ENCODE measurements at regions not wholly inside any gene's neighbourhood (a gene's known extent, or its start where the extent isn't known, plus 50 kb on each side); places are given as distances from the start of the nearest gene placed in this dataset.

- DNase-seq, result no peak
- H3K4me3 Mint-ChIP-seq, result no peak overlapping the region
- H3K4me1 Mint-ChIP-seq, result no peaks in the 10 kb centered on the region
- peaks cover 21% of the 10 kb centered on the region for H3K36me3 Mint-ChIP-seq (ENCODE audit: low read depth)
- peaks cover 33% of the 10 kb centered on the region for H3K9me3 Mint-ChIP-seq
- no peak for TF ChIP-seq CTCF (IDR thresholded peaks at IDR 0.05)
- no peaks in the 10 kb centered on the region for H3K27me3 Mint-ChIP-seq (ENCODE audit: low read depth, poor library complexity)
- no peak overlapping the region for H3K27ac Mint-ChIP-seq
These were observed 141.1 kb downstream of the SLC15A5 start for GRCh38 chr12:16136219-16136988.

- H3K27ac Mint-ChIP-seq, result no peak overlapping the region
- TF ChIP-seq CTCF (IDR thresholded peaks at IDR 0.05), result no peak
- peaks cover 3% of the 10 kb centered on the region for H3K27me3 Mint-ChIP-seq (ENCODE audit: low read depth, poor library complexity)
- no peak overlapping the region for H3K4me3 Mint-ChIP-seq
- H3K9me3 Mint-ChIP-seq, result peaks cover 42% of the 10 kb centered on the region
- no peaks in the 10 kb centered on the region for H3K4me1 Mint-ChIP-seq
- peaks cover 22% of the 10 kb centered on the region for H3K36me3 Mint-ChIP-seq (ENCODE audit: low read depth)
- DNase-seq, result no peak
These were observed 142.2 kb downstream of the SLC15A5 start for GRCh38 chr12:16135323-16135722.

- Mint-ChIP-seq H3K27me3 (ENCODE audit: low read depth, poor library complexity) (peaks cover 6% of the 10 kb centered on the region), H3K9me3 (peaks cover 61% of the 10 kb centered on the region), H3K36me3 (ENCODE audit: low read depth) (peaks cover 32% of the 10 kb centered on the region), H3K4me3 (no peak overlapping the region), H3K27ac (no peak overlapping the region), H3K4me1 (no peaks in the 10 kb centered on the region)
- DNase-seq, result no peak
- TF ChIP-seq CTCF (IDR thresholded peaks at IDR 0.05), result no peak
These were observed 147.1 kb downstream of the SLC15A5 start for GRCh38 chr12:16130343-16130742.

GRCh38 chr12:16121953-16122352 lies 155.5 kb downstream of the SLC15A5 start:
- no peak for DNase-seq
- peaks cover 7% of the 10 kb centered on the region for H3K9me3 Mint-ChIP-seq
- peaks cover 4% of the 10 kb centered on the region for H3K36me3 Mint-ChIP-seq (ENCODE audit: low read depth)

GRCh38 chr12:16119618-16120415 lies 157.7 kb downstream of the SLC15A5 start:
- H3K36me3 Mint-ChIP-seq (ENCODE audit: low read depth), result no peaks in the 10 kb centered on the region

More at GRCh38 chr12:16121953-16122352, 155.5 kb downstream of the SLC15A5 start:
- H3K27ac Mint-ChIP-seq, result no peak overlapping the region
- no peak overlapping the region for H3K4me3 Mint-ChIP-seq
- H3K4me1 Mint-ChIP-seq, result peaks cover 40% of the 10 kb centered on the region
- no peak for TF ChIP-seq CTCF (IDR thresholded peaks at IDR 0.05)
- peaks cover 3% of the 10 kb centered on the region for H3K27me3 Mint-ChIP-seq (ENCODE audit: low read depth, poor library complexity)

More at GRCh38 chr12:16119618-16120415, 157.7 kb downstream of the SLC15A5 start:
- no peak for TF ChIP-seq CTCF (IDR thresholded peaks at IDR 0.05)
- Mint-ChIP-seq H3K27ac (peak overlapping the region; percentile 26), H3K4me3 (no peak overlapping the region), H3K4me1 (peaks cover 41% of the 10 kb centered on the region), H3K9me3 (no peaks in the 10 kb centered on the region), H3K27me3 (ENCODE audit: low read depth, poor library complexity) (no peaks in the 10 kb centered on the region)
- DNase-seq, result no peak

Data from nephron progenitor cell (in vitro differentiated cells).